ENCODE measurements at regions not wholly inside any gene's neighbourhood (a gene's known extent, or its start where the extent isn't known, plus 50 kb on each side); places are given as distances from the start of the nearest gene placed in this dataset.

DNA sequence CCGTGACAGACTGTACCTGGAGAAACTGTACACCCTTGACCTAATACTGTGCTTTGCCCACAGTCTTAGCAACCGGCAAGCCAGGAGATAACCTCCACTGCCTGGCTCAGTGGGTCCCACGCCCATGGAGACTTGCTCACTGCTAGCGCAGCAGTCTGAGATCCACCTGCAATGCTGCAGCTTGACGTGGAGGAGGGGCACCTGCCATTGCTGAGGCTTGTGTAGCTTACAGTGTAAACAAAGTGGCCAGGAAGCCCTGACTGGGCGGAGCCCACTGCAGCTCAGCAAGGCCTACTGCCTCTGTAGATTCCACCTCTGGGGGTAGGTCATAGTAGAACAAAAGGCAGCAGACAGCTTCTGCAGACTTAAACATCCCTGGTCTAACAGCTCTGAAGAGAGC, 189.3 kb downstream of the EDEM1 start (continued):
- TF ChIP-seq, protein P1, sequence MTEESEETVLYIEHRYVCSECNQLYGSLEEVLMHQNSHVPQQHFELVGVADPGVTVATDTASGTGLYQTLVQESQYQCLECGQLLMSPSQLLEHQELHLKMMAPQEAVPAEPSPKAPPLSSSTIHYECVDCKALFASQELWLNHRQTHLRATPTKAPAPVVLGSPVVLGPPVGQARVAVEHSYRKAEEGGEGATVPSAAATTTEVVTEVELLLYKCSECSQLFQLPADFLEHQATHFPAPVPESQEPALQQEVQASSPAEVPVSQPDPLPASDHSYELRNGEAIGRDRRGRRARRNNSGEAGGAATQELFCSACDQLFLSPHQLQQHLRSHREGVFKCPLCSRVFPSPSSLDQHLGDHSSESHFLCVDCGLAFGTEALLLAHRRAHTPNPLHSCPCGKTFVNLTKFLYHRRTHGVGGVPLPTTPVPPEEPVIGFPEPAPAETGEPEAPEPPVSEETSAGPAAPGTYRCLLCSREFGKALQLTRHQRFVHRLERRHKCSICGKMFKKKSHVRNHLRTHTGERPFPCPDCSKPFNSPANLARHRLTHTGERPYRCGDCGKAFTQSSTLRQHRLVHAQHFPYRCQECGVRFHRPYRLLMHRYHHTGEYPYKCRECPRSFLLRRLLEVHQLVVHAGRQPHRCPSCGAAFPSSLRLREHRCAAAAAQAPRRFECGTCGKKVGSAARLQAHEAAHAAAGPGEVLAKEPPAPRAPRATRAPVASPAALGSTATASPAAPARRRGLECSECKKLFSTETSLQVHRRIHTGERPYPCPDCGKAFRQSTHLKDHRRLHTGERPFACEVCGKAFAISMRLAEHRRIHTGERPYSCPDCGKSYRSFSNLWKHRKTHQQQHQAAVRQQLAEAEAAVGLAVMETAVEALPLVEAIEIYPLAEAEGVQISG (CRISPR knock-in tag; IDR thresholded peaks at IDR 0.05), result 0 out of 2 replicates have a peak, but pooled peaks have one; percentile 34
- TF ChIP-seq PRMT3 (CRISPR knock-in tag; IDR thresholded peaks at IDR 0.05; ENCODE audit: borderline replicate concordance, low read depth) (no peak), ZNF207 (IDR thresholded peaks at IDR 0.05; ENCODE audit: borderline replicate concordance) (no peak), ZNF747 (CRISPR knock-in tag; IDR thresholded peaks at IDR 0.05; ENCODE audit: borderline replicate concordance) (no peak), SP140L (CRISPR knock-in tag; IDR thresholded peaks at IDR 0.05; ENCODE audit: borderline replicate concordance) (no peak), PHB2 (IDR thresholded peaks at IDR 0.05; ENCODE audit: partially characterized antibody) (no peak), HCFC1 (IDR thresholded peaks at IDR 0.05; ENCODE audit: low read depth, low read length) (no peak), NKX3-1 (CRISPR knock-in tag; IDR thresholded peaks at IDR 0.05) (no peak), ZNF615 (CRISPR knock-in tag; IDR thresholded peaks at IDR 0.05; ENCODE audit: borderline replicate concordance) (no peak), THYN1 (CRISPR knock-in tag; IDR thresholded peaks at IDR 0.05; ENCODE audit: borderline replicate concordance, low read depth) (no peak), JUND (CRISPR knock-in tag; IDR thresholded peaks at IDR 0.05) (no peak), ZMYM4 (CRISPR knock-in tag; IDR thresholded peaks at IDR 0.05) (peak; percentile 63), ZNF83 (CRISPR knock-in tag; IDR thresholded peaks at IDR 0.05; ENCODE audit: borderline replicate concordance) (no peak), BRCA1 (CRISPR knock-in tag; IDR thresholded peaks at IDR 0.05) (no peak), SIN3B (IDR thresholded peaks at IDR 0.05; ENCODE audit: low read length) (no peak), ARID2 (CRISPR knock-in tag; IDR thresholded peaks at IDR 0.05; ENCODE audit: borderline replicate concordance) (no peak), KDM6A (CRISPR knock-in tag; IDR thresholded peaks at IDR 0.05; ENCODE audit: low read depth) (no peak), U2AF1 (optimal IDR thresholded peaks at IDR 0.05; ENCODE audit: low read depth, low read length) (no peak), SMYD3 (CRISPR knock-in tag; IDR thresholded peaks at IDR 0.05) (no peak), ELF3 (CRISPR knock-in tag; IDR thresholded peaks at IDR 0.05) (0 out of 2 replicates have a peak, but pooled peaks have one; percentile 34), PPARG (CRISPR knock-in tag; conservative IDR thresholded peaks at IDR 0.05) (no peak), ZNF891 (CRISPR knock-in tag; IDR thresholded peaks at IDR 0.05) (no peak), ZNF547 (CRISPR knock-in tag; IDR thresholded peaks at IDR 0.05) (no peak), KDM5A (IDR thresholded peaks at IDR 0.05; ENCODE audit: borderline replicate concordance, low read length) (no peak), ZNF879 (CRISPR knock-in tag; IDR thresholded peaks at IDR 0.05) (no peak)
- TF ChIP-seq, protein P2, sequence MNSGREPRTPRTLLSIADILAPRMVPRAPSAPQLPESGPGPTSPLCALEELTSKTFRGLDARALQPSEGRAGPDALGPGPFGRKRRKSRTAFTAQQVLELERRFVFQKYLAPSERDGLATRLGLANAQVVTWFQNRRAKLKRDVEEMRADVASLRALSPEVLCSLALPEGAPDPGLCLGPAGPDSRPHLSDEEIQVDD (CRISPR knock-in tag; IDR thresholded peaks at IDR 0.05; ENCODE audit: borderline replicate concordance), result no peak
- TF ChIP-seq, protein P3, sequence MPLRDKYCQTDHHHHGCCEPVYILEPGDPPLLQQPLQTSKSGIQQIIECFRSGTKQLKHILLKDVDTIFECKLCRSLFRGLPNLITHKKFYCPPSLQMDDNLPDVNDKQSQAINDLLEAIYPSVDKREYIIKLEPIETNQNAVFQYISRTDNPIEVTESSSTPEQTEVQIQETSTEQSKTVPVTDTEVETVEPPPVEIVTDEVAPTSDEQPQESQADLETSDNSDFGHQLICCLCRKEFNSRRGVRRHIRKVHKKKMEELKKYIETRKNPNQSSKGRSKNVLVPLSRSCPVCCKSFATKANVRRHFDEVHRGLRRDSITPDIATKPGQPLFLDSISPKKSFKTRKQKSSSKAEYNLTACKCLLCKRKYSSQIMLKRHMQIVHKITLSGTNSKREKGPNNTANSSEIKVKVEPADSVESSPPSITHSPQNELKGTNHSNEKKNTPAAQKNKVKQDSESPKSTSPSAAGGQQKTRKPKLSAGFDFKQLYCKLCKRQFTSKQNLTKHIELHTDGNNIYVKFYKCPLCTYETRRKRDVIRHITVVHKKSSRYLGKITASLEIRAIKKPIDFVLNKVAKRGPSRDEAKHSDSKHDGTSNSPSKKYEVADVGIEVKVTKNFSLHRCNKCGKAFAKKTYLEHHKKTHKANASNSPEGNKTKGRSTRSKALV (CRISPR knock-in tag; IDR thresholded peaks at IDR 0.05), result no peak
- TF ChIP-seq, protein P4, sequence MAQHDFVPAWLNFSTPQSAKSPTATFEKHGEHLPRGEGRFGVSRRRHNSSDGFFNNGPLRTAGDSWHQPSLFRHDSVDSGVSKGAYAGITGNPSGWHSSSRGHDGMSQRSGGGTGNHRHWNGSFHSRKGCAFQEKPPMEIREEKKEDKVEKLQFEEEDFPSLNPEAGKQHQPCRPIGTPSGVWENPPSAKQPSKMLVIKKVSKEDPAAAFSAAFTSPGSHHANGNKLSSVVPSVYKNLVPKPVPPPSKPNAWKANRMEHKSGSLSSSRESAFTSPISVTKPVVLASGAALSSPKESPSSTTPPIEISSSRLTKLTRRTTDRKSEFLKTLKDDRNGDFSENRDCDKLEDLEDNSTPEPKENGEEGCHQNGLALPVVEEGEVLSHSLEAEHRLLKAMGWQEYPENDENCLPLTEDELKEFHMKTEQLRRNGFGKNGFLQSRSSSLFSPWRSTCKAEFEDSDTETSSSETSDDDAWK (CRISPR knock-in tag; IDR thresholded peaks at IDR 0.05), result no peak
